HG03039 (cell line): ENCODE measurements at regions not wholly inside any gene's neighbourhood (a gene's known extent, or its start where the extent isn't known, plus 50 kb on each side); places are given as distances from the start of the nearest gene placed in this dataset.
"Not testable (repeated sequence)": the region's sequence is repeated elsewhere in the genome, so short reads cannot be mapped to it uniquely, and the experiment has no call there.

Source experiments
- ATAC-seq: cut with Tn5 transposase; IDR thresholded peaks from one replicate; pipeline ENCODE4 v1.9.1; 2021; ENCODE audit warnings: mild to moderate bottlenecking, moderate library complexity; ENCODE audit not compliant: unreplicated experiment

- no peak for ATAC-seq
Observed at GRCh38 chr7:20519645-20520044, 95.8 kb upstream of the ABCB5 start.

DNA sequence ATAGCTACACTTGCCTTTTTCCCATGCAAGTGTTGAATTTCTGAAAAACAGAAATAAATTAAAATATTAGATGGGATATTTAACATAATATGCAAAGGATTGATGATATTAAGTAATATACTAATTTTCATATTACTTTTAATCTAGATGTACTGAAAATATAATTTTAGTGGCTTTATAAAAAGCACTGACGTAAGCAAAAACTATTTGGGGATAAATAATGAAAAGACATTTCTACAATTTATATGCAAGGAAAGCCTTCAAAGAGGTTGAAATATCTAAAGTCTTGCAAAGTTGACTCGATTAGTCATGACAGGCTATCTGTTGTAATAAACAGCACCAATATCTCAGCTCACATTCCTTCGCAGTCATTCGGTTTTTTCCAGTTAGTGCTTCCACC lies 94.9 kb upstream of the ABCB5 start:
- no peak for ATAC-seq

GRCh38 chr7:20521243-20521642 lies 94.2 kb upstream of the ABCB5 start:
- ATAC-seq, result no peak

DNA sequence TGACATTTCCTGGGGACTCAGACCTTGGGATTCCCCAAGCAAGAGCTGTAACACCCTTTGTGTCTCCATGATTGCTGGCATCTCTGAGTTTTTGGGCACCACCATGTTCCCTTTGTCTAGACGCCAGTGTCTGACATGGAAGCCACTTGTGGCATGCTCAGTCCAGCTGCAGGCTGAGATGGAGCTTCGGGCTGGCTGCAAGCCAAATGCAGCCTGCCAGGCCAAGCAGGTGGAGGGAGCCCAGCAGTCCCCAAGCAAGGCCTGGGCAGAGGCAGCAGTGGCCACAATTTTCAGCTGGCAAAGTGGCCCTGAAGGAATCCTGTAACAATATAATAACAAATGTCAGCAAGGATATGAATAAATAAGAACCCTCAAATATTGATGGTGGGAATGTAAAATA lies 86.2 kb upstream of the ABCB5 start:
- ATAC-seq, result no peak

DNA sequence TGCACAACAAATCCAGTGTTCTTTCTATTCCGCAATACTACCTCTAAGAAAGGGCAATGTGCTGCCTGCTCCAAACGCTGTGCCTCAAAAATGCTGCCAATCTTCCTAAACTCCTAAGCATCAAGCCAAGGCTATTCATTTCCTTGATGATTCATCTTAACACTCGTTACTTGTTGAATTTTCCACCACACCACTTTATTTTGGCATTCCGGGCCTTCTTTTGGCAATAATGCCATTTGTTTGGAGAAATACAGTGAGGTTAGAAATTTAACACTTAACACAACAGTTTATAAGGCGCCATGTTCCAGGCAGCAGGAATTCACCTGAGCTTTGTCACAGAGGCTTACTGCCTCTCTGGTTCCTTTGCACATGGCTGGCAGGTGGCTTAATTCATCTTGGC lies 82.6 kb upstream of the ABCB5 start:
- no peak for ATAC-seq

GRCh38 chr7:20534543-20534942 lies 80.9 kb upstream of the ABCB5 start:
- ATAC-seq, result no peak

GRCh38 chr7:20535541-20535940 lies 79.9 kb upstream of the ABCB5 start:
- ATAC-seq, result no peak

GRCh38 chr7:20539201-20539600 lies 76.3 kb upstream of the ABCB5 start:
- ATAC-seq, result no peak

DNA sequence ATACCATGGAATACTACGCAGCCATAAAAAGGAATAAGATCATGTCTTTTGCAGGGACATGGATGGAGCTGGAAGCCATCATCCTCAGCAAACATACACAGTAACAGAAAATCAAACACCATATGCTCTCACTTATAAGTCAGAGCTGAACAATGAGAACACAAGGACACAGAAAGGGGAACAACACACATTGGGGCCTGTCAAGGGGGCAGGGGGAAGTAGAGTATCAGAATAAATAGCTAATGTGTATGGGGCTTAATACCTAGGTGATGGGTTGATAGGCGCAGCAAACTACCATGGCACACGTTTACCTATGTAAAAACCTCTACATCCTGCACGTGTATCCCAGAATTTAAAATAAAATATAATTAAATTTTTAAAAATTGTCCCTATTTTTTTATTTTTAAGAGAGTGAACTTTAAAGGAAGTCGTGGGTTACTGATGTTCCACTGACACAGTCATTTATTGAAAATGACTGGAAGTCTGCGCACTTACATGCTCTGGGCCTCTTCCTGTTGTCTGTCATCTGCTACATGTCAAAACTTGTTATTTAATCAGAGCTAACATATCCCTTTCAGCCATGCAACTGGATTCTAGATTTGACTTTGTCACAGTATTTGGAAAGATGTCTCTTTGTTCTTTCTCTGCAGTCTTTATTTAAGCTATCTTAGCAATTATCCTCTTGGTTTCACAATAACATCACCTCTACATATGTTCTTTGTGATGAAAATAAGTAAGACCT lies 73.7 kb upstream of the ABCB5 start:
- peak; percentile 80 for ATAC-seq

DNA sequence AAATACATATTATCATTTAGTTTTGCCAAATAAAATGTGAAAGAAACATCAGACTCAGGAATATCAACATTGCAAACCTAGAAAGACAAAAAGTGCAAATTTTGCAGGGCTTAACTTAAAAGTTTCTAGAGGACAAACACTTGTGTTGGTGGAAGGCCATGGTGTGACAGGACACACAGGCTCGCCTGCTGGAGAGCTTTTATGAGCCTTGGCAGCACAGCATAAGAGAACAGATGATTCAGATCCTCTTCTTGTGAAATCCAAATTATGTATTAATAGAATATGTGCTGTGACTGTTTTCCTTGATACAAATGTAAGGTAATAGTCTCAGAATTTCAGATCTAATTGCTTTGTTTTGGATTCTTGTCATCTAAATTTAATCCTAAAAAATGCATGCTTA lies 72.9 kb upstream of the ABCB5 start:
- no peak for ATAC-seq

- no peak for ATAC-seq
Observed at GRCh38 chr7:20543500-20543899, 72.0 kb upstream of the ABCB5 start.

DNA sequence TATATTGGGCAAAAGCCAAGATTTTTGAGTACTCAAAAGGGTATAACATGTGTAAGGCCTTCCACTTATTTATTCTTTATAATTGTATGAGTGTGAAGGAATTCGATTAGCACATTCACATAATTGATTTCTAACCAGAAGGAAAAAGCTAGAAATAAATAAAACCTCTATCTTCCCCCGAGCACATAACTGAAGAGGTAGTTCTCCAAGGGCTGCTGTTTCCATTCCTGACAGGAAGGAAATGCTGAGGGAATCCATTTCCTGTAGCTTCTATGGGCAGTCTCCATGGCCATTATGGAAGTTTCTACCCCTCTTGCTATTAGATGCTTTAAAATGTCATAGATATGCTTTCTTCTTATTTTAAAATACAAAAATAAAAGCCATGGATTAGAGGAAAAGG lies 70.5 kb upstream of the ABCB5 start:
- no peak for ATAC-seq

DNA sequence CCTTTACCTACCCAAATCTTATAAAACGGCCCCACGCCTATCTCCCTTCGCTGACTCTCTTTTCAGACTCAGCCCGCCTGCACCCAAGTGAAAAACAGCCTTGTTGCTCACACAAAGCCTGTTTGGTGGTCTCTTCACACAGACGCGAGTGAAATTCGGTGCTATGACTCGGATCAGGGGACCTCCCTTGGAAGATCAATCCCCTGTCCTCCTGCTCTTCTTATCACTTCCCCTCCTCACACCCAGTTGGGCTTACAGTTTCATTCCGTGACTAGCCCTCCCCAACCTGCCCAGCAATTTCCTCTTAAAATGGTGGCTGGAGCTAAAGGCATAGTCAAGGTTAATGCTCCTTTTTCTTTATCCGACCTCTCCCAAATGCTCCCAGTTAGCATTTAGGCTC lies 68.5 kb upstream of the ABCB5 start:
- ATAC-seq, result not testable (repeated sequence)

DNA sequence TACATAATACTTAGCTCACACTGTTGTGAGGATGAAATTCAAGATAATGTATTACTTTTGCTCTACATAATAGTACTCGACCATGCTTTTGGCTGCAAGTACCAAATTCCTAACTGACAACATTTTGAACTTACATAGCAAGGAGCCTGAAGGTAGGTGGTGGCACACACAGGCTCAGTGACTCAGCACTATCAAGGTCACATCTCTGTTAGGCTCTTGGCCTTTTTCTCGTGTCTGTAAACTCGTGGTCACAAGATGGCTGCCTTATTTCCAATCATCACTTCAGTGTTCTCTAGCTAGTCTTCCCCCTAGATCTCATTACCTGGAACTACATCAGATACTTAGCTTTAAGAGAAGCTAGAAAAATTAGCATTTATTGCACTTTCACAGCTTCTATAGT lies 61.4 kb upstream of the ABCB5 start:
- no peak for ATAC-seq

GRCh38 chr7:20556091-20556490 lies 59.4 kb upstream of the ABCB5 start:
- no peak for ATAC-seq

DNA sequence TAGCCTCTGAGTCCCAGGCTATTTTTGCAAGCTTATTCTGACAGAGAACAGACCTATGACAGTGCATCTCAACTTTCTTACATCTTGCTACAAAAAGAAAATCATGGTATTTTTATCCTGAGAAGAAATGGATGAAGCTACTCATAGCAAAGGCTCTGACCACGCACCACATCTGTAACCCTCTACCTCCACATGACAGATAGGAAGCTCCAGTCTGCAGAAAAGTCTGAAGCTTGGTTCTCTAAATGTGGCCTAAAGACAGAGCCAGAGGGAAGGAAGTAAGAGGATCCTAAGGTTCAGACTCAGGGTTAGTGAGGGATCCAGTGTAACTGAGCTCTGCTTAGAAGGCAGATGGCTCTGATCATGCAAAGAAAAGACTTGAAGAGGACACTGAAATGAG lies 58.4 kb upstream of the ABCB5 start:
- ATAC-seq, result no peak

- no peak for ATAC-seq
Observed at GRCh38 chr7:20558963-20559716, 56.3 kb upstream of the ABCB5 start.

DNA sequence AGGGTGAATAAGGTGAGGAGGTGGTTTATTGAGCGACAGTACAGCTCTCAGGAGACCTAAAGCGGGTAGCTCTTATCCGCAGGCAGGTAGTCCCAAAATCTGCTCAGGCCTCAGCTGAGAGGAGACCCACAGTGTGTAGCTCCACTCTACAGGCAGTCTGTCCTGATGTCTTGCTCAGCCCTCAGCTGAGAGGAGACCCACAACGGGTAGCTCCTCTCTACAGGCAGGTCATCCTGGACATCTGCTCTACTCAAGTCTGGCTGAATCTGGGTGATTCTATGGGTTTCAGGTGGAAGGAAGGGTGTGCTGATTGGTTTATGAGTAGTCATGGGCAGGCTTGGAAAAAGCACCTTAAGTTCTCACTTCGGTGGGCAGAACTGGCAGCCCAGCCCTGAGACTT lies 55.6 kb upstream of the ABCB5 start:
- ATAC-seq, result no peak

DNA sequence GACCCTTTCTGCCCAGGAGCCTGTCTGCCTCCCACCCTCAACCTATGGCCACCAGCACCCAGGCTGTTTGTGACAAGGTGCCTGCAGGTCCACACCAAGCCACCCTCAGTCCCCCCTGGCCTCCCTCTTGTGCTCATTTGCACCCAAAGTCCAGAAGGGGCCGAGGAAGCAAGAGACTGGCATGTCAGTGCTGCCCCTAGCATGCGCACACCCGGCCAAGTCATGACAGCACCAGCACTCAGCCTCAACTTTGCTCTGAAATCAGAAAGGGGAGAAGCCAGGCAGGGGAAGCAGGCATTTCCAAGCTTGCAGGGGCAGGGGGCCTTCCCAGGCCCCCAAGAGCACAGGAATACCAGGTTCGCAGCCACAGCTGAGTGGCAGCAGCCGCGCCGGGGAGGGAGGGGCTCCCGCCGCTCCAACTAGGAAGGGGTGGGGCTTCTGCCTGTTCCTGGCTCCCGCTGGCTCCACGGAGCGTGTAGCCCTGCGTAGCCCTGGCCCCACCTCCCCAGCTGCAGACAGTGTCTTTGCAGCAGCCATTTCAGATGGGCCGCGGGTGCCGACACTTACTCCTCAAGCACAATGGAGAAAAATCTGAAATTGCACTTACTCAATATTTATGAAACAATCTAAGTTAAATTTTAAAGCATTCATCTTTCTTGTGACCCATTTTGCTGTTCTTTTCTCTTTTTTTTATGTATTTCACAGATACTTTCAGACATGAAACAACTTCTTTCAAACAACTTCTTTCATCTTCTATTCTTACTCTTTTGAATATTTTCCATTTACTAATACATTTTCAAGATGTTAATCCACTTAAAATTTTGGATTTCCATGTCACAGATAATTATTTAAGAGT lies 54.9 kb upstream of the ABCB5 start:
- ATAC-seq, result no peak

- ATAC-seq, result no peak
Observed at GRCh38 chr7:20561466-20561865, 54.0 kb upstream of the ABCB5 start.

- ATAC-seq, result no peak
Observed at GRCh38 chr7:20561908-20562307, 53.6 kb upstream of the ABCB5 start.

DNA sequence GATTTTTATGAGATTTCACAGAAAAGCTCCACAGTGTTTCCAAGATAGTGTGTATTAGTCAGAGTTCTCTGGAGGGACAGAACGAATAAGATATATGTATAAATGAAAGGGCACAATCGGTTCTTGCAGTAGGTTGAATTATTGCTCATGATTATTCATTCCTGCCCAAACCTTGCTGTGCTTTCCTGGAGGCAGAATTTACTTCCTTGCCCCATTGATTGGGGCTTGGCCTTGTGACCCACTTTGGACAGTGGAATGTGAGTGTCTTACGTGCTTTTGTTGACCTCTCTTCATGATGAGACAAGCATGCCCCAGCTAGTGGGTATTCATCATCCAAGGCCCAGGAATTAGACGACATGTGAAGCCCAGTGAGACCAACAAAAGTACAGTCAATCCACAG lies 53.0 kb upstream of the ABCB5 start:
- ATAC-seq, result no peak
